Esophagus squamous epithelium (tissue), 4 donors: ENCODE measurements at regions not wholly inside any gene's neighbourhood (a gene's known extent, or its start where the extent isn't known, plus 50 kb on each side); places are given as distances from the start of the nearest gene placed in this dataset.

ENCODE experiments used
- POLR2A ChIP-seq, 4 donors: fragments of 450-650 bp; IDR thresholded peaks; one replicate each; pipeline ENCODE4 v1.6.1; 2017; ENCODE audit warnings: antibody characterized with exemption in 4 of 4, mild to moderate bottlenecking in 4 of 4, moderate library complexity in 3 of 4
- TF ChIP-seq, protein P1 (sequence below), 6 experiments: fragments of 450-650 bp in 4 of 6; fragments of 200-600 bp in 2 of 6; sonication (generic) in 2 of 6; IDR thresholded peaks; one replicate each; pipeline ENCODE4 v1.5.1; 2016 to 2019; ENCODE audit warnings: antibody characterized with exemption in 6 of 6, mild to moderate bottlenecking in 4 of 6, moderate library complexity in 4 of 6

DNA sequence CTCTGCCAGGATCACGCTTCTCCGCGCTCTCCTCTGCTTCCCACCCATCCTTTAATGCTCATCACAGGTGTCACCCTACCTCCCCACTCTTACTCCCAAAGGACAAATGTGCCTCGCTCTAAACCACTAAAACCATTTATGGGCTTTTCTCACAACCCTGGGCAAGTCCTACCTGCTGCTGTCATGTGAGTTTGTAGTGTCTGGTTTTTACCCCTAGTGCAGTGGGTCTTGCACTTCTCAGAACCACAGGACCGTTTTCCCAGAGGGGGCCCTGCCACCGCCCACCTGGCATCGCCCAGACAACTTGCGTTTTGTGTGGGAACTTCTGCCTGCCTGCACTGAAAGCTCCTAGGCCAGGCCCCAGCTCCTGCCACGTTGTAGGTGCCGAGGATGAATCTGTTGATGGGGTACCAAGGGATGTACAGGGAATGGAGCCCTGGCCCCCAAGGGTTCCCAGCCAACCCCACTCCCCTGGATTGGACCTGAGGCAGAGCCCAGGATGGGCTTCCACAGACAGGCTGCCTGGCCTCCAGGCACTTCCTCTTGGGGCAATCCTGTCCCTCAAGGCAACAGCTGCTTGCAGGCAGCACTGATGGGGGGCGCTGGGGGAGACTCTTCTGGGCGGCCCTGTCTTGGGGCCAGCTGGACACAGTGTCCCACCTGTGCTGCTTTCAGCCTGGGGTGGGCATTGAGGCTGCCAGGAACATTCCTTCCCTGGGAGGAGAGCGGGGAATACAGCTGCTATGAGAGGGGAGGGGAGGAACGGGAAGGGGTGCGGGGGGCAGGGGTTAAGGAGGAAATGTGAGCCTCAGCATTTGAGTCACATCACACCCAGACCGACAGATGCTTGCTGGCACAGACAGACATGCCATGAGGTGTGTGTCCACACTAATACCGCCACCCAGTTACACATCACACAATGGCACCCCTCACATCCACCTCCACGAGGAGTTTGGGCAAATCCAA is 176.3 kb downstream of the ZFP36L2 start:
- TF ChIP-seq, protein P1, sequence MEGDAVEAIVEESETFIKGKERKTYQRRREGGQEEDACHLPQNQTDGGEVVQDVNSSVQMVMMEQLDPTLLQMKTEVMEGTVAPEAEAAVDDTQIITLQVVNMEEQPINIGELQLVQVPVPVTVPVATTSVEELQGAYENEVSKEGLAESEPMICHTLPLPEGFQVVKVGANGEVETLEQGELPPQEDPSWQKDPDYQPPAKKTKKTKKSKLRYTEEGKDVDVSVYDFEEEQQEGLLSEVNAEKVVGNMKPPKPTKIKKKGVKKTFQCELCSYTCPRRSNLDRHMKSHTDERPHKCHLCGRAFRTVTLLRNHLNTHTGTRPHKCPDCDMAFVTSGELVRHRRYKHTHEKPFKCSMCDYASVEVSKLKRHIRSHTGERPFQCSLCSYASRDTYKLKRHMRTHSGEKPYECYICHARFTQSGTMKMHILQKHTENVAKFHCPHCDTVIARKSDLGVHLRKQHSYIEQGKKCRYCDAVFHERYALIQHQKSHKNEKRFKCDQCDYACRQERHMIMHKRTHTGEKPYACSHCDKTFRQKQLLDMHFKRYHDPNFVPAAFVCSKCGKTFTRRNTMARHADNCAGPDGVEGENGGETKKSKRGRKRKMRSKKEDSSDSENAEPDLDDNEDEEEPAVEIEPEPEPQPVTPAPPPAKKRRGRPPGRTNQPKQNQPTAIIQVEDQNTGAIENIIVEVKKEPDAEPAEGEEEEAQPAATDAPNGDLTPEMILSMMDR (IDR thresholded peaks at IDR 0.05), result no peak
- no peak for TF ChIP-seq POLR2A (IDR thresholded peaks at IDR 0.05)
